NCI-H446 treated with DMSO at 0.1 percent for 48 hours (cell line): ENCODE measurements at regions not wholly inside any gene's neighbourhood (a gene's known extent, or its start where the extent isn't known, plus 50 kb on each side); places are given as distances from the start of the nearest gene placed in this dataset.
"Not testable (repeated sequence)": the region's sequence is repeated elsewhere in the genome, so short reads cannot be mapped to it uniquely, and the experiment has no call there.

ENCODE experiments used
- DNase-seq: peaks from one replicate; lab custom pipeline; 2025; lab: John Stamatoyannopoulos, UW

DNA sequence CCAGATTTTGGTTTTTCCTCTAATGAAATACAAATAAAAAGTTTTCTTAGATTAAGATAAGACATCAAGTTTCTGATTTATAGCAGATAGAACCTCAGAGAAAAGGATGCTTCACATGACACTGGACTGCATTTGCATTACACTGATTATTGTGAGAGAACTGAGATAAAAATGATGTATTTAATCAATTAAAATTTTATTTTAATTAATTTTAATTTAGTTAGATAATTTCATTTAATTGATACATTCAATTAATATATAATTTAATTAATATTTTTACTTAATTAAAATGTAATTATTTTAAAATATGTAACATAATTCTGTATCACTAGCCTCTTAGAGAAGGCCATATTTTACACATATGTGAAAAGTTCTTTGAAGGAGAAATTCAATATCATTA, 759.4 kb downstream of the TTLL7 start:
- not testable (repeated sequence) for DNase-seq

DNA sequence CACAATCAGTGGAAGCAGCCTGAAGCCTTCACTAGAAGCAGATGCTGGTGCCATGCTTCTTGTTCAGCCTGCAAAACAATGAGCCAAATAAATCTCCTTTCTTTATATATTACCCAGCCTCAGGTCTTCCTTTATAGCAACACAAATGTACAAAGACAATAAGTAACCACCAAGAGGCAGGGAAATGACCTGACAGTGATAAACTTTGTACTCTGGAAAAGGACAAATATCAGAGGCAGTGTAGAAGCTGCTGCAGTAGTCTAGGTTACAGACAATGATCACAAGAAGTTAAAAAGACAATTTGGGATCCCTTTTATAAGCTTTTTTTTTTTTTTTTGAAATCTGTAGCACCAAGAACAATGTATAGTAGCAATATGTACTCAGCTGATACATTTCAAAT, 760.3 kb downstream of the TTLL7 start:
- DNase-seq = not testable (repeated sequence)

DNA sequence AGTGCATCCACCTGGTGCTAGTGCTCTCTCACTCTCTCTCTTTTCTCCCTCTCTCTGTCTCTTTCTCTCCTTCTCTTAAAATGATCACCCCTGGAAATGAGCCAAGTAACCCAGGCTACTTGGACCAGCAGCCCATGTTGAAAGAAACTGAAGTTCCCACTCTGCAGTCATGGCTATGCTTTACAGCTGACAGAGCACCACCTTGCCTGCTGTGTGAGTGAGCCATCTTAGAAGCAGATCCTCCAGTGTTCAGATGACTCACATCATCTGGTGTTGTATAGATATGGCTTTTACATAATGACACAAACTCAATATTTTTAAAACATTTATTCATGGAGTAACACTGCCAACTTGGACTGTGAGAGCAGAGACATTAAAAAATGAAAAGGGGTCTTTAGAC, 779.1 kb downstream of the TTLL7 start:
- not testable (repeated sequence) for DNase-seq

DNA sequence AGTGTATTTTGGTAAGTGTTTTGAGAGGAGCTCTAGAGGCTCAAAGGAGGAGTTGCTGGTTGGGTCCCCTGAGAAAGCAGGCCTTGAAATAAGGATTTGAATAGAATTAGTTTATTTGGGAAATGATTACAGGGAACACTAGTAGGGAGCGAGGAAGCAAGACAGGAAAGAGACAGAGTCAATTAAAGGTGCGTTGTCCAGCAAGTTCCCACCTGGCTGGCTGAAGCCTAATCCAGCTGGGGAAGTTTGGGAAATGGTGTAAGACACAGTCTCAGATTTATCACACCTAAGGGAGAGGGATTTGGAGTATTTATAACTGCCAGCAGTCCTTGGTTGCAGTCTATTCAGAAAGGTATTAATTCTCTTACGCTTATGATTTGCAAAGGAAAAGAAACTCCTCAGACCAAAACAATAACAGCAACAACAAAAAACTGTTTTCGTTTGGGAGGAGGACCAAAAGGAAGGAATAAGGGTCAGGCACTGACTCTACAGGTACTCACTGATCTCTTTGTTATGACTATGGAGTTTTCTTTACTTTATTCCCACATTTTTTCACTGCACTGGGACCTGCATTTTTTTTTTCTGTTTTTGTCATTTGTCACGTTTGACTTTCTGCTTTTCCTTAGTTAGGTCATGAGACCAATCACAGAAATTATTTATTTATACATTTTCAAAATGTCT, 780.8 kb downstream of the TTLL7 start:
- not testable (repeated sequence) for DNase-seq

DNA sequence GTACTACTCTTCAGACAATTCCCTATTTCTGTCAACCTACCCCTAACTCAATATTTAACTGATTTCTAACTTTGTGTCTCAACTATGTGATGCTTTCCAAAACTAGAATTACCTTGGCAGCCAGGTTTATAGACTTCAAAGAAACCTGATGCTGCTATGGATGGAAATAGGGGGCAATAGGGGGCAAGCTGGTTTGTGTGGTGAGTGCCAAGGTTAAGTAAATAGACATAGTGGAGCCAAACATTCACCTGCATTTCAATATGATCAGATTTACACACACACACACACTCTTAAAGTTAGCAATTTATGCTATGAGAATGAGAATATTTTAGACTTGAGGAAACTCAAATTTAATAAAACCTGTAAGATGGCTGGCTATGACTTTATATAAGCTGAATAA, 784.6 kb downstream of the TTLL7 start:
- DNase-seq = not testable (repeated sequence)

DNA sequence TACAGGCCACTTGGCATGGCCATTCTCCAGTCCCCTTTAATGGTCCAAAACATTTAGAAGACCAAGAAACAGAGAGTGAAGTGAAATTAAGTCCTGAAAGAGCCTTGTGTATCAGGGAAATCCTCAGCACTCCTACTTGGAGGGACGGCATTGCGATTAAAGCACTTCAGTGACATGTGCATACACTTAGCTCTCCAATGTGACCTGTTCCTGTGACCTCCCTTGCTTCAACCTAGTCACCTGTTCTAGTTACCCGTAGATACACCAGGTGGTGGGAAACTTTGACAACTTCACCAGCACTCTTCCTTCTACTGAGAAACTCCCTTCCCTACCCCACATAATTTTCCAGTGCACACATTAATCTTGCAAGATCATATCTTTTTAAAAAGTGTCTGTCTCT, 785.3 kb downstream of the TTLL7 start:
- not testable (repeated sequence) for DNase-seq

DNA sequence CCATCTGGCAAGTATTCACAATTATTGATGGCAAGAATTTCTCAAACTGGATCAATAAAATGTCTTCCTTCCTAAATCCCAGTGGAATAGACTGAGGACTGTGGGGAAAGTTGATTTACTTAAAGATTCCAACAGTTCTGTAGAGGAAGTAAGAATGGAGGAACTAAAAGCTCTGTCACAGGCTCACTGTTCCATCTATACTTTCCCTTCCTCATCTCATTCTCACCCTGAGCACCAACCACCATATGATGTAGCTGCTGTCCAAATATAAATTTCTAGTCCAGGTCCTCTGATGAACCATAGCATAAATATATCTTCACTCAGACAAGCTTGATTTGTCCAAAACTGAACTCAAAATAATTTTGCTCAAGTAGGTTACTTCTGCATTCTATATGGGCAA, 786.9 kb downstream of the TTLL7 start:
- not testable (repeated sequence) for DNase-seq

DNA sequence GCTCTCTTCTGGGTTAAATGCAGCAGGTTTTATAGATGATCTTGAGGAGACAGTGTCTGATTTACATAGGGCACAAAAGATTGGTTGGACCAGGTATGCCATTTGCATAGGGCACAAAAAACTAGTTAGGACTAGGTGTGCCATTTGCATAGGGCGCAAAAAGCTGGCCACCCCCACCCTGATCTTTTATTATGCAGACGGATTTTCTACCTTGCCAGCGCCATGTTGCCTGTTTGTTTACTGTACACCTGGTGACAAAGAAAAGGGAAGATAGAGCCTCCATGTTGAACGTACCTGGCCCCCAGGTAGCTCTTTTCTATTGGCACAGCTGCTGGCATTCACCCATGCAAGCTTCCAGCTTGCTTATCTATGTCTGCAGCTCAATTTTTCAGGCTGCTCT, 790.4 kb downstream of the TTLL7 start:
- not testable (repeated sequence) for DNase-seq

DNA sequence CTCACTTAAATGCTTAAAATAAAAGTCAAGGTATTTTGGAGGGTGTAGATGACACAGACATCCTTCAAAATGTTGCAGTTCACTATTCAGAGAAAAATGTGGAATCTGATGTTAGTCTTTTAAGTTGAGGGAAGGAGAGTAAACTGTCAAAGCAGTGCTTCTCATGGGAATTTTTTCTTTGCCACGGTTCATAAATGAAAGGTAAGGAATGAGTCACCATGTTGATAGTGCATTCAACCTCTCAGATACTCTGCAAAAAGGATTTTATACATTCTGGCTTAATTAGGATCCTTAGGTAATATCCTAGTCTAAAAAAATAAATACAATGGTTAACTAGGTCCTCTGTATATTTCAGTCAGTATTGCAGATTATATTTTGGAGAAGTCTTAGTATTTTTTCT, 804.3 kb downstream of the TTLL7 start:
- DNase-seq = not testable (repeated sequence)

DNA sequence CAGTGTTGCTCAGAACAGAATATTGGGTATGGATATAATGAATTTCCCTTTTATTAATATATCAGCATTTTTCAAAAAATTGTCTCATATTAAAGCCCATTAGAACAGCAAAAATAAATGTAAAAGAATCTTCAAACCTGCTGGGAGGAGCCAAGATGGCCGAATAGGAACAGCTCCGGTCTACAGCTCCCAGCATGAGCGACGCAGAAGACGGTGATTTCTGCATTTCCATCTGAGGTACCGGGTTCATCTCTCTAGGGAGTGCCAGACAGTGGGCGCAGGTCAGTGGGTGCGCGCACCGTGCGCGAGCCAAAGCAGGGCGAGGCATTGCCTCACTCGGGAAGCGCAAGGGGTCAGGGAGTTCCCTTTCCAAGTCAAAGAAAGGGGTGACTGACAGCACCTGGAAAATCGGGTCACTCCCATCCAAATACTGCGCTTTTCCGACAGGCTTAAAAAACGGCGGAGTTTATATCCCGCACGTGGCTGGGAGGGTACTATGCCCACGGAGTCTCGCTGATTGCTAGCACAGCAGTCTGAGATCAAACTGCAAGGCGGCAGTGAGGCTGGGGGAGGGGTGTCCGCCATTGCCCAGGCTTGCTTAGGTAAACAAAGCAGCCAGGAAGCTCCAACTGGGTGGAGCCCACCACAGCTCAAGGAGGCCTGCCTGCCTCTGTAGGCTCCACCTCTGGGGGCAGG, 816.8 kb downstream of the TTLL7 start:
- DNase-seq = not testable (repeated sequence)

DNA sequence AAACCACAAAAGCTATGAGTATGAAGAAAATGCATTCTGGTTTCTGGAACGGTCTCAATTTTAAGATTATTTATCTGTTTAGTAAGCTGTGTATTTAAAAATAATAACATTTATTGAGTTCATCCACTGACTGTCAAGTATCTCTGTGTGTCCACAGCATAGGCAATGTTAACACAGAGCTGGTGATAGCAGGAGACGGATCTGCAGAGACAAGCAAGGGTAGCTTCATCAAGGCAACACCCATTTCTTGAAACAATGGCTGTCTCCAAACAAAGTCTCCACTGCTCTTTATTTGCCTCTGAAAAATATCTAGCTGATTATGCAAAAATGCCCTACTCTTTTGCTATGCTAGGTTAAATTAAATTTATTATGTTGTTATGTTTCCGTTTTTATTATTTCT, 818.3 kb downstream of the TTLL7 start:
- DNase-seq = not testable (repeated sequence)

DNA sequence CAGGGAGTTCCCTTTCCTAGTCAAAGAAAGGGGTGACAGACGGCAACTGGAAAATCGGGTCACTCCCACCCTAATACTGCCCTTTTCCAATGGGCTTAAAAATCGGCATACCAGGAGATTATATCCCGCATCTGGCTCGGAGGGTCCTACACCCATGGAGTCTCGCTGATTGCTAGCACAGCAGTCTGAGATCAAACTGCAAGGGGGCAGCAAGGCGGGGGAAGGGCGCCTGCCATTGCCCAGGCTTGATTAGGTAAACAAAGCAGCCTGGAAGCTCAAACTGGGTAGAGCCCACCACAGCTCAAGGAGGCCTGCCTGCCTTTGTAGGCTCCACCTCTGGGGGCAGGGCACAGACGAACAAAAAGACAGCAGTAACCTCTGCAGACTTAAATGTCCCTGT, 831.3 kb downstream of the TTLL7 start:
- DNase-seq = not testable (repeated sequence)

DNA sequence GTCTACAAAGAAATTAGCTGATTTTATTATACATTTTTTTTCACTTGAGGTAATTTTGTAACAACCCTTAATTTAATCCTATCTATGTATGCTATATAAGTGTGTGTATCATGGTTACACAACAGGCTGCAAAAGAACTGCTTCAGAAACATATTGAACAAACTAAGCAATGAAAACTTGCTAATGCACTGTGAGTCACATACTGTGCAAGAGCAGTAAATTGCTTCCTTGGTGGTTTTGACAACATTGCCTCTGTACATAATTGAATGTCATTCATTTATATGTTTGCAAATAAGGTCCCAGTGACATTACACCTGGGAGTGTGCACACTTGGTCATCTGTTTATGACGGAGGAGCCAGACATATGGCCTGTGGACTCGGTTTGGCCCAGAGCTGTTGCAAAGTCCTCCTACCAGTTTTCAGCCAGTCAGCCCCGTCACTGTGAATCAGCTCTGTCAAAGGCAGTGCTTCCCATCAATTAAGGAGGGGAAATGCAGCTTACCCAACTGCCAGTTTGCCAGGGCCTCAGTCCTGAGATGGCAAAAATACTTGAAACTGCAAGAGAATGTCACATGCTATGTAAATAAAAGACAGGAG, 835.0 kb downstream of the TTLL7 start:
- DNase-seq = not testable (repeated sequence)

DNA sequence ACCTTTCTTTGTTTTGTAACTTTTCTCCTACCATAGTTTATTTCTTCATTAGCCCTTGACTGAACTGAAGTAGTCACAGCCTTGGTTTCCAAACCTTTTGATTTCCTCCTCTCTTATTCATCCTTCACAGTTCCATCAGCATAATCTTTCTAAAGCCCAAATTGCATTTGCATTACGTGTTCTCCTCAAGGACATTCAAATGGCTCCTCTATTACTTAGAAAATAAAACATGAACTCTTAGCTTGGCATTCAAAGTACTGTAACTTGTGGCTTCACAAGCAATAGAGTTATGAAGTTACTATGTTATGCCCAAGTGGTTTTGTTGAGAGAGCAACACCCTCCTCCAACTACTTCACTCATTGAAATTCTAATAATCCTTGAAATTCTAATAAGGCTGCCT, 840.0 kb downstream of the TTLL7 start:
- DNase-seq = not testable (repeated sequence)

DNA sequence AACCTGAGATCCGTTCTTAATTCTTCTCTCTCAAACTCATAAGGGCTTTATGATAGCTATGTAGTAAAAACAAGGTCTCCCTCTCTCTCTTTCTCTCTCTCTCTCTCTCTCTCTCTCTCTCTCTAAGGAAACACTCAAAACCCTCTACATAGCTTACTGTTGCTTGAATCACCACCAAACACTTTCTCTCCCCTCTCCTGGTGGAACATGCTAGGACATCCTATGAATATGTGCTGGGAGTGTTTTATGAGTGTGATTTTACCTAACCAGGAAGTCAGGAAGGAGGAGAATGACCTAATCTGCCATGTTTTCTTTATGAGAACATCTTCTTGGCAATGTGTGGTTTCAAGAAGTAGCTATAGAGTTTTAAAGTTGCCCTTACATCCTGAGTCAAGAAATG, 844.6 kb downstream of the TTLL7 start:
- DNase-seq = not testable (repeated sequence)

DNA sequence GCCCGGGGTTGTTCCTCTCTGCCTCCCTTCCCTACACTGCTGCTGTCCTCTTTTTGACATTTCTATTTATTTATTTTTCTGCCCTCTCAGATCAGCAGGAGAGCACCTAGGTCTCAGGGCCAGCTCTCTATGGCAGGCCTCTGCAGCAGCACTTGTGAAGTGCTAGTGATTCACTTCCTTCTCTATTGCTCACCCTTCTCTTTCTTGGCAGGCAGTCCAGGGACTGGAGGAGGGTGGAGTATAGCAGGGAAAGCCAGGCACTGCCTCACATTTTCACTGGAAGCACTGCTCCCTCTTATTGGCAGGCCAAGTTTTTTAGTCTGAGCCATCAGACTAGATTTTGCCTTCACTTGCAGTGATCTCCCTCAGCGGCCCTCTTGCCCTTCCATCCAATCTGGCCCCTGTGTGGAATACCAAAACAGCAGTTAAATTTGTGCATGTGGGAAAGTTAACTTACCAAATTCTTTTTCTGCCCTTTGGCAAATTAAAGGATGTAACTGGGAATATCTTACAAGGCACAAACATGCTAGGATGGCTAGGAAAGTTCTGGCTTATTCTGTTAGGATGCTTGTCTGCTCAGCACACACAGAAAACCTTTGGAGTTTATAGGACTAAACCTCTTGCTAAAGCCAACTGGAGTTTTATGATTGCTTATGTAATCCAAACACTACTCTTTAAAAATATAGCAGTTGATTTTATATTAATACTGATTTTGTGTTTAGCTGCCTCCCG, 847.6 kb downstream of the TTLL7 start:
- peak; percentile 73 for DNase-seq

DNA sequence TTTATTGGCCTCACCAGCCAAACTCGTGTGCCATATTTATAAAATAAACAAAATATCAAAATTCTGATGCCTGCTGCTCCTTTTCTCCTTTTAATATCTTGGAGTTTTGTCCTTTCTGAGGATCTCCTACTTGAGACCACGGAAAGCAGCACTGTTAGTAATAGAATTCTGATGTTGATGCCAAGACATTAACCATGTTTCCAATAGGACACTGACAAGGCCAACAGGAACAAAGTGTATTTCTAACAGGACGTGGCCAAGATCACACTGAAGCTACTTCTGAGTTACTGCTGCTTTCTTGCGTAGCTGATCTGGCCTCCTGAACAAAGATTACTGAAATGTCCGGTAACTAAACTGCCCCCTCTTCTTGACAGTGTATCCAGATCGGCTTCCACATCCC, 848.5 kb downstream of the TTLL7 start:
- not testable (repeated sequence) for DNase-seq

DNA sequence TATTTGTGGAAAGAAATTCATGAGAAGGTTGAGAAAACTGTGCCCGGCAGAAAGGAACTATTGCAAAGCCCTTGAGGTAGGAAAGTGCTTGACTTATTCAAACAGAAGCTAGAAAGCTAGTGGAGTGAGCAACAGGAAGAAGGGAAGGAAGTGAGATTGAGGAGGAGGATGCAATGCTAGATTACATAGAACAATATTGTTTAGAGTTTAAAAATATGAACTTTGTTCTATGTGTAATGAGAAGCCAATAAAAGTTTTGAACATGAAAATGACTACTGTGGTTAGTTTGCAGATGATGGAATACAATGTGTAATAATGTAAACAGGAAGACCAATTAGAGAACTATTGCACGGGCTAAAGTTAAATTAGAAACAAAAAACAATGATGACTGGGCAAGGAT, 853.1 kb downstream of the TTLL7 start:
- DNase-seq = not testable (repeated sequence)

DNA sequence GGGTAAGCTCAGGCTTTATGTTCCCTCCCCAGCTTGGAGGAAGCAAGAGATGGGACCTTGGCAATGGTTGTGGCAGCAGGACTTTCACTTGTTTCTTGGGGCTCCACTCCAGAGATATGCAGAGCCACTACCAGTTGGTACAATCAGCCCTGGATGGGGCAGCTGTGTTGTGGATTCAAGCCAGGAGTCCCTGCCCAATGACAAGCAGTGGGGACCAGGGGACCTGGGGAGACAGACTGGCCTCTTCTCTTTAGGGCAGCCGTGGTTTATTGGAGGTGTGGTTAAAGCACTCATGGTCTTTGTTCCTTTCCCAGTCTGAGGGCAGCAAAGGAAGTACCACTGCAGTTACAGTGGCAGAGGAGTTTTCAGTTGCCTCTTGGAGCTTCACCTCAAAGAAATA, 856.1 kb downstream of the TTLL7 start:
- not testable (repeated sequence) for DNase-seq

DNA sequence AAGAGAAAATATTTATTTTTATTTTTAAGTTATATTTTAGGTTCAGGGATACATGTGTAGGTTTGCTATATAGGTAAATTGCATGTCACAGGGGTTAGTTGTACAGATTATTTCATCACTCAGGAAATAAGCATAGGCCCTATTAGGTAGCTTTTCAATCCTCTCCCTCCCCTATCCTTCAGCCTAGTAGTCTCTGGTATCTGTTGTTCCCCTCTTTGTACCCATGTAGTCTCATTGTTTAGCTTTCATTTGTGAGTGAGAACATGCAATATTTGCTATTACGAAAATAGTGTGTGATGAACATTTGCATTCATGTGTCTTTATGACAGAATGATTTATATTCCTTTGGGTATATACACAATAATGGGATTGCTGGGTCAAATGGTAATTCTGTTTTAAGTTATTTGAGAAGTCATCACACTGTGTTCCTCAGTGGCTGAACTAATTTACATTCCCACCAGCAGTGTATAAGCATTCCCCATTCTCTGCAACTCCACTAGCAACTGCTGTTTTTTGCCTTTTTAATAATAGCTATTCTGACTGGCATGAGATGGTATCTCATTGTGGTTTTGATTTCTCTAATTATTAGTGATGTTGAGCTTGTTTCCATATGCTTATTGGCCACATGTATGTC, 863.3 kb downstream of the TTLL7 start:
- not testable (repeated sequence) for DNase-seq

DNA sequence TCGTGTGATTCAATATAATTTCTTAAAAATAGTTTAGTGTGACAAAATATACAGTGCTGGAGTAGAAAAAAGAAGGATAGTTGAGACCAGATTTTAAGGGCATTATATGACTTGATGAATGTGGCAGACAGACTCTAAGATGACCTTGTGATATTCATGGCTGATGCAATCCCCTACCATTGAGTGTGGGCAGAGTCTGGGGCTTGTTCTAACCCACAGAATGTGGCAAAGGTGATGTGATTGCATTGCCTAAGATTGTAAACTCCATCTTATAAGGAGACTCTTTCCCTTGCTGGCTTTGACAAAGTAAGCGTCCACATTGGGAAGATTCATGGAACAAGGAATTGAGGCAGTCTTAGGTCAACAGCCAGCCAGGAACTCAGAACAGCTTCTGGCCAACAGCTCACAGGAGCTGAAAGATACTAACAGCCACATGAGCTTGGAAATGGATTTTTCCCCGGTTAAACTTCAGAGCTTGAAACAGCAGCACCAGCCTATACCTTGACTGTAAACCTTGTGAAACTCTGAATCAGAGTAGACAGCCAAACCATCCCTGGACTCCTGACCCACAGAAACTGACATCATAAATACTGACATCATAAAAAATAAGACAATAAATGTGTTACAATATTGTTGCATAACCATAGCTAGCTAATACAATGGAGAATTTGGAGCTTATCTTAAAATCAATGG, 864.5 kb downstream of the TTLL7 start:
- not testable (repeated sequence) for DNase-seq

DNA sequence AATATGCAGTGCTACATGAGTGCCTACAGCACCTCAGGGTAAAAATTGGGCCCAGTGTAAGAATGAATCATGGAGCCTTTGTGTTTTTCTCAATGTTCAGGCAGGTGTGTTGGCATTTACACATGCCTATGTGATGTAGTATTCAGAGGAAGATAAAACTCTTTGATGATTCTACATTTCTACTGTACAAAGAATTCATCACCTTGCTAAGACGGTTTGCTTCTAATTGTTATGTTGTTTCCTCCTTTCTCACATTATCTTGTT, 867.3 kb downstream of the TTLL7 start:
- DNase-seq = no peak
